ENCODE measurements at regions not wholly inside any gene's neighbourhood (a gene's known extent, or its start where the extent isn't known, plus 50 kb on each side); places are given as distances from the start of the nearest gene placed in this dataset.

DNA sequence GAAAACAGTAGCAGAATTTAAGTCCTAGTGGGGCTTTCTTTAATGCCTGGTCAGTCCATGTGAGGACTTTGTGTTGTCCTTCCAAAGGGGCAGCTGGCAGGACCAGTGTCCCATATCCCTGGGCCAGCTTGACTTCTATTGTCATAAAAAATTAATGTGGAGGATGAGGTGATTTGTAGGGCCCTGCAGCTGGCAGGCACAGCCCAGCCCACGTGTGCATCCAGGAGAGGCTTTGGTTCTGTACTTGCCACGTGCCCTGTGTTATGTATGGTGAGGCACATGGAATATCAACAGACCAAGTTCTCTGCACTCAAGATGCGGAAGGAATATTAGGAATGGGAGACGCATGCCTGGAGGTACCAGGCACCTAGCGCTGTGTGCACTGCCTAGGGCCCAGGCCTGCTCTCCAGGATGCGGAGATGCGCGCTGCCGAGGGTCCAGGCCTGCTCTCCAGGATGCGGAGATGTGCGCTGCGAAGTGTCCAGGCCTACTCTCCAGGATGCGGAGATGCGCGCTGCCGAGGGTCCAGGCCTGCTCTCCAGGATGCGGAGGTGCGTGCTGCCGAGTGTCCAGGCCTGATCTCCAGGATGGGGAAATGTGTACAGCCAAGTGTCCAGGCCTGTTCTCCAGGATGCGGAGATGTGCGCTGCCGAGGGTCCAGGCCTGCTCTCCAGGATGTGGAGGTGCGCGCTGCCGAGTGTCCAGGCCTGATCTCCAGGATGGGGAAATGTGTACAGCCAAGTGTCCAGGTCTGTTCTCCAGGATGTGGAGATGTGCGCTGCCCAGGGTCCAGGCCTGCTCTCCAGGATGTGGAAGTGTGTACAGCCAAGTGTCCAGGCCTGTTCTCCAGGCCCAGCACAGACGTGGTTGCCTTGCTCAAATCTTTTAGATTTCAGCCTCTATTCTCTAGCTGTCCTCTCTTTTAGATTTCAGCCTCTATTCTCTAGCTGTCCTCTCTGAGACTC lies 183.3 kb upstream of the ROPN1 start:
- H3K9me3 ChIP-seq (ENCODE audit: control insufficient read depth, insufficient read depth, low read depth, low read length), result no peaks in the 10 kb centered on the region
- in situ Hi-C loops (cut with HindIII; ENCODE audit: low pct_unique_long_range_greater_than_20kb, low sequenced_read_pairs) (no loop called here), intact Hi-C loops (cut with micrococcal nuclease; ENCODE audit: unreplicated experiment) (no loop called here)
- CTCF ChIA-PET, result no interaction called here
- TF ChIP-seq, protein P1, sequence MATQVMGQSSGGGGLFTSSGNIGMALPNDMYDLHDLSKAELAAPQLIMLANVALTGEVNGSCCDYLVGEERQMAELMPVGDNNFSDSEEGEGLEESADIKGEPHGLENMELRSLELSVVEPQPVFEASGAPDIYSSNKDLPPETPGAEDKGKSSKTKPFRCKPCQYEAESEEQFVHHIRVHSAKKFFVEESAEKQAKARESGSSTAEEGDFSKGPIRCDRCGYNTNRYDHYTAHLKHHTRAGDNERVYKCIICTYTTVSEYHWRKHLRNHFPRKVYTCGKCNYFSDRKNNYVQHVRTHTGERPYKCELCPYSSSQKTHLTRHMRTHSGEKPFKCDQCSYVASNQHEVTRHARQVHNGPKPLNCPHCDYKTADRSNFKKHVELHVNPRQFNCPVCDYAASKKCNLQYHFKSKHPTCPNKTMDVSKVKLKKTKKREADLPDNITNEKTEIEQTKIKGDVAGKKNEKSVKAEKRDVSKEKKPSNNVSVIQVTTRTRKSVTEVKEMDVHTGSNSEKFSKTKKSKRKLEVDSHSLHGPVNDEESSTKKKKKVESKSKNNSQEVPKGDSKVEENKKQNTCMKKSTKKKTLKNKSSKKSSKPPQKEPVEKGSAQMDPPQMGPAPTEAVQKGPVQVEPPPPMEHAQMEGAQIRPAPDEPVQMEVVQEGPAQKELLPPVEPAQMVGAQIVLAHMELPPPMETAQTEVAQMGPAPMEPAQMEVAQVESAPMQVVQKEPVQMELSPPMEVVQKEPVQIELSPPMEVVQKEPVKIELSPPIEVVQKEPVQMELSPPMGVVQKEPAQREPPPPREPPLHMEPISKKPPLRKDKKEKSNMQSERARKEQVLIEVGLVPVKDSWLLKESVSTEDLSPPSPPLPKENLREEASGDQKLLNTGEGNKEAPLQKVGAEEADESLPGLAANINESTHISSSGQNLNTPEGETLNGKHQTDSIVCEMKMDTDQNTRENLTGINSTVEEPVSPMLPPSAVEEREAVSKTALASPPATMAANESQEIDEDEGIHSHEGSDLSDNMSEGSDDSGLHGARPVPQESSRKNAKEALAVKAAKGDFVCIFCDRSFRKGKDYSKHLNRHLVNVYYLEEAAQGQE (IDR thresholded peaks at IDR 0.05; ENCODE audit: insufficient read depth in 1 of 2, low read depth in 2 of 2, low read length in 1 of 2), result no peak
- TF ChIP-seq, protein P2, sequence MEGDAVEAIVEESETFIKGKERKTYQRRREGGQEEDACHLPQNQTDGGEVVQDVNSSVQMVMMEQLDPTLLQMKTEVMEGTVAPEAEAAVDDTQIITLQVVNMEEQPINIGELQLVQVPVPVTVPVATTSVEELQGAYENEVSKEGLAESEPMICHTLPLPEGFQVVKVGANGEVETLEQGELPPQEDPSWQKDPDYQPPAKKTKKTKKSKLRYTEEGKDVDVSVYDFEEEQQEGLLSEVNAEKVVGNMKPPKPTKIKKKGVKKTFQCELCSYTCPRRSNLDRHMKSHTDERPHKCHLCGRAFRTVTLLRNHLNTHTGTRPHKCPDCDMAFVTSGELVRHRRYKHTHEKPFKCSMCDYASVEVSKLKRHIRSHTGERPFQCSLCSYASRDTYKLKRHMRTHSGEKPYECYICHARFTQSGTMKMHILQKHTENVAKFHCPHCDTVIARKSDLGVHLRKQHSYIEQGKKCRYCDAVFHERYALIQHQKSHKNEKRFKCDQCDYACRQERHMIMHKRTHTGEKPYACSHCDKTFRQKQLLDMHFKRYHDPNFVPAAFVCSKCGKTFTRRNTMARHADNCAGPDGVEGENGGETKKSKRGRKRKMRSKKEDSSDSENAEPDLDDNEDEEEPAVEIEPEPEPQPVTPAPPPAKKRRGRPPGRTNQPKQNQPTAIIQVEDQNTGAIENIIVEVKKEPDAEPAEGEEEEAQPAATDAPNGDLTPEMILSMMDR (IDR thresholded peaks at IDR 0.05), result no peak
- TF ChIP-seq TCF7L2 (IDR thresholded peaks at IDR 0.05; ENCODE audit: low read depth, low read length), result no peak
- no peak for TF ChIP-seq SIN3A (IDR thresholded peaks at IDR 0.05; ENCODE audit: borderline replicate concordance, insufficient read depth, low read depth, low read length)
- TF ChIP-seq POLR2AphosphoS5 (IDR thresholded peaks at IDR 0.05; ENCODE audit: low read depth, low read length), result no peak
- no peak overlapping the region for H3K4me3 ChIP-seq (ENCODE audit: low read depth in 2 of 2, low read length in 2 of 2)
- BruUV-seq (replicated peaks), result no TSS peak
- ATAC-seq (no peak), DNase-seq (ENCODE audit: low read depth, low spot score) (no peak)
- H3K36me3 ChIP-seq (ENCODE audit: control insufficient read depth, insufficient read depth, low read length), result no peaks in the 10 kb centered on the region
- no peak overlapping the region for H3K27ac ChIP-seq (ENCODE audit: low read length)
- H3K4me1 ChIP-seq (ENCODE audit: control insufficient read depth, insufficient read depth, low read length), result no peaks in the 10 kb centered on the region
- POLR2A ChIA-PET, result no interaction called here
- no peaks in the 10 kb centered on the region; the same call in 1 of the 2 replicates for H3K27me3 ChIP-seq (ENCODE audit: control insufficient read depth, insufficient read depth, low read length)

GRCh38 chr3:124177071-124177470 lies 185.1 kb upstream of the ROPN1 start:
- in situ Hi-C loops (cut with HindIII; ENCODE audit: low pct_unique_long_range_greater_than_20kb, low sequenced_read_pairs), result no loop called here
- Histone ChIP-seq H3K4me1 (ENCODE audit: control insufficient read depth, insufficient read depth, low read length) (no peaks in the 10 kb centered on the region), H3K36me3 (ENCODE audit: control insufficient read depth, insufficient read depth, low read length) (no peaks in the 10 kb centered on the region), H3K27me3 (ENCODE audit: control insufficient read depth, insufficient read depth, low read length) (no peaks in the 10 kb centered on the region; the same call in 1 of the 2 replicates), H3K4me3 (ENCODE audit: low read depth in 2 of 2, low read length in 2 of 2) (no peak overlapping the region), H3K27ac (ENCODE audit: low read length) (no peak overlapping the region), H3K9me3 (ENCODE audit: control insufficient read depth, insufficient read depth, low read depth, low read length) (no peaks in the 10 kb centered on the region)
- no peak for TF ChIP-seq POLR2AphosphoS5 (IDR thresholded peaks at IDR 0.05; ENCODE audit: low read depth, low read length)
- TF ChIP-seq SIN3A (IDR thresholded peaks at IDR 0.05; ENCODE audit: borderline replicate concordance, insufficient read depth, low read depth, low read length), result no peak
- TF ChIP-seq TCF7L2 (IDR thresholded peaks at IDR 0.05; ENCODE audit: low read depth, low read length), result no peak
- TF ChIP-seq, protein P2 (IDR thresholded peaks at IDR 0.05), result no peak
- TF ChIP-seq, protein P1 (IDR thresholded peaks at IDR 0.05; ENCODE audit: insufficient read depth in 1 of 2, low read depth in 2 of 2, low read length in 1 of 2), result no peak
- no peak for DNase-seq (ENCODE audit: low read depth, low spot score)
- POLR2A ChIA-PET, result no interaction called here
- ATAC-seq, result no peak
- CTCF ChIA-PET, result no interaction called here
- no TSS peak for BruUV-seq (replicated peaks)
- intact Hi-C loops (cut with micrococcal nuclease; ENCODE audit: unreplicated experiment), result no loop called here
